SK-N-MC (cell line): ENCODE measurements at regions not wholly inside any gene's neighbourhood (a gene's known extent, or its start where the extent isn't known, plus 50 kb on each side); places are given as distances from the start of the nearest gene placed in this dataset.

ENCODE experiments used
- DNase-seq: peaks from one replicate; pipeline ENCODE4 v3.0.0-alpha.2; 2011; ENCODE audit warnings: low read depth, low spot score
- H3K27ac ChIP-seq: fragments of 200-600 bp; sonication (generic); 2 replicates; pipeline ENCODE4 v1.5.1; 2016; ENCODE audit warnings: mixed run types
- H3K36me3 ChIP-seq: fragments of 200-600 bp; sonication (generic); 2 replicates; pipeline ENCODE4 v1.6.1; 2017; ENCODE audit warnings: antibody characterized with exemption, low read length, mixed read lengths; ENCODE audit not compliant: insufficient read depth
- H3K4me3 ChIP-seq: fragments of 200-600 bp; sonication (generic); 2 replicates; pipeline ENCODE4 v1.5.1; 2016
- H3K9ac ChIP-seq: fragments of 200-600 bp; sonication (generic); 2 replicates; pipeline ENCODE4 v1.8.0; 2017; ENCODE audit warnings: mixed run types, mixed read lengths; ENCODE audit not compliant: insufficient read length
- H3K9me3 ChIP-seq: fragments of 200-600 bp; sonication (generic); 2 replicates; pipeline ENCODE4 v1.6.1; 2017; ENCODE audit warnings: low read depth, mild to moderate bottlenecking, antibody characterized with exemption, low read length, moderate library complexity, mixed read lengths
- EZH2 ChIP-seq: fragments of 200-600 bp; sonication (generic); IDR thresholded peaks from one replicate; pipeline ENCODE4 v1.6.1; 2017; ENCODE audit warnings: antibody characterized with exemption
- FOXP2 ChIP-seq: optimal IDR thresholded peaks from 2 replicates; pipeline ENCODE3; 2011; ENCODE audit warnings: mild to moderate bottlenecking, moderate library complexity; ENCODE audit not compliant: insufficient read depth; ENCODE audit errors: extremely low read length, control extremely low read depth
- POLR2AphosphoS5 ChIP-seq: IDR thresholded peaks from 2 replicates; pipeline ENCODE4 v1.6.1; 2012; ENCODE audit warnings: mild to moderate bottlenecking, low read depth, low read length, borderline replicate concordance

DNA sequence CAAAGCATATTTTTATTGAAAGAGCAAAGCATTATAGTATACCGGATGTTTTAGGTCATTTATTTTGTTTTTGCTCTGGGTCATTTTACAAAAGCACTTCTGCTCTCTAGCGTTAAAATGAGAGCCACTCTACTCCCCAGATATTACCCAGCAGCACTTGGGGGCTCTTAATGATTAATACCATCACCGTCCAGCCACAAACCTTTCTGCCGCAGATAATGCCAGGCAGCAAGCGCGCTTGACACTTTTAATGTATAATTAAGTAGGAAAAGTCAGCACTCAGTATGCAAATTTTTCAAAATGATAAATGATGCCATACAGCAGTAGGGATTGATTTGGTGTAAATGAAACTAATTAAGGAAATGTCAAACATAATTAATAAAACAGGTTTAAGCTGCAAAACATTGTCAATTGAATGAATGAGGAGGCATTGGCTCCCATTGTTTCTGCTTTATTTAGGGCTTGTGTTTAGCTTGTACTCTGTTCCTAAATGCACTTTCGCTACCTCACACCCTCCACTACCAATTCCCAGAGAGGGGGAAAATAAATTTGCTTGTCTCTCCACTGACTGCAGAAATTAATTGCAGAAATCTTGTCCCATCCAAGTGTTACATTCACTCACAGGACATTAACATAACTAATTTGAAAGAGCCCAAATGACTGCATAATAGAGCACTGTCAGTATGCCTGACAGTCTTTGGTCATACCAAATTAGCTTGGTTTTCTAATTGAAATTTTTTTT is 358.8 kb upstream of the ARRDC3 start:
- H3K9me3 ChIP-seq: no peaks in the 10 kb centered on the region
- no peak overlapping the region for H3K9ac ChIP-seq
- DNase-seq: no peak
- H3K27ac ChIP-seq: no peak overlapping the region
- no peaks in the 10 kb centered on the region for H3K36me3 ChIP-seq
- no peak overlapping the region for H3K4me3 ChIP-seq
- TF ChIP-seq EZH2: no peak
- no peak for TF ChIP-seq FOXP2
- no peak for TF ChIP-seq POLR2AphosphoS5

- no peak overlapping the region for H3K9ac ChIP-seq
- no peak overlapping the region for H3K27ac ChIP-seq
- H3K36me3 ChIP-seq: no peaks in the 10 kb centered on the region
- TF ChIP-seq EZH2 (no peak), POLR2AphosphoS5 (no peak), FOXP2 (no peak)
- no peak overlapping the region for H3K4me3 ChIP-seq
- no peak for DNase-seq
- no peaks in the 10 kb centered on the region for H3K9me3 ChIP-seq
These were observed 346.9 kb upstream of the ARRDC3 start for GRCh38 chr5:91730026-91730425.

GRCh38 chr5:91727463-91727862 is 344.3 kb upstream of the ARRDC3 start:
- DNase-seq: no peak
- no peak overlapping the region for H3K9ac ChIP-seq

DNA sequence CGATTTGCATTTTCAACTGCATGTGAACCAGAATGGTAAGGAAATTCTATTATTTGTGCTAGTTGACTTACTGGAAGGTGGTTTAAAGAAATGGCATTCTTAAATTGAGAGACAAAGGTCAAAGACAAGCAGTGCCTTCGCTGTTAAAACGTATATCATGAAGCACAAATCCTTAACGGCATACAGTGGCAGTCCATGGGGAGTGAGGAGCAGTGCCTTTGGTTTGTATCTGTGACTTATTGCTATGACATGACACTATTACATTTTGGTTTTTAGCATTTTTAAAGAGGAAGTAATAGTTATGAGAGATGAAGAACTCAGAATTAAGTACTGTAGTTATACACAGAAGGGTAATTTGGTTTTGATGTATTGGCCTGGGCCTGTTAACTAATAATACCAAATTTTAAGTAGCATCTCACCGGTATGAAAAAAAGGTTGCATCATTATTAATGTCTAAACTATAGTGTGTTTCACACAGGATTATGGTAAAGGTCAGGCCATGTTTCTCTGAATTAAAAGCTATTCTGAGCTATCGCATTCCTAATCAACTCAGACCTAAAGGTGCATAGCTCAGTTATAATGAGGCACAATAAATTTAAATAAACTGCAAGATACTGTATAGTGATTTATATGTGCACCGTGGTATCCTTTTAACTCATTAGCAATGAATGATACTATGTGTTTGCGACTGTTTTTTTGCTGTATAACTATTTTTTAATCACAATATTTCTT is 339.8 kb upstream of the ARRDC3 start:
- no peak overlapping the region for H3K4me3 ChIP-seq
- no peak for TF ChIP-seq FOXP2
- no peak for TF ChIP-seq EZH2
- no peak for TF ChIP-seq POLR2AphosphoS5

More at GRCh38 chr5:91727463-91727862, 344.3 kb upstream of the ARRDC3 start:
- H3K9me3 ChIP-seq: no peaks in the 10 kb centered on the region
- no peak overlapping the region for H3K27ac ChIP-seq
- H3K36me3 ChIP-seq: no peaks in the 10 kb centered on the region
- no peak overlapping the region for H3K4me3 ChIP-seq
- TF ChIP-seq FOXP2 (no peak), EZH2 (no peak), POLR2AphosphoS5 (no peak)

GRCh38 chr5:91712718-91713117 is 329.6 kb upstream of the ARRDC3 start:
- H3K9me3 ChIP-seq: no peaks in the 10 kb centered on the region; the same call in 1 of the 2 replicates
- no peaks in the 10 kb centered on the region for H3K36me3 ChIP-seq
- H3K9ac ChIP-seq: no peak overlapping the region
- H3K4me3 ChIP-seq: no peak overlapping the region
- DNase-seq: no peak
- H3K27ac ChIP-seq: no peak overlapping the region
- TF ChIP-seq FOXP2: no peak
- no peak for TF ChIP-seq POLR2AphosphoS5
- no peak for TF ChIP-seq EZH2

More for the DNA sequence above, 339.8 kb upstream of the ARRDC3 start:
- peak overlapping the region; percentile 63 for H3K27ac ChIP-seq
- no peaks in the 10 kb centered on the region for H3K9me3 ChIP-seq
- no peak overlapping the region for H3K9ac ChIP-seq
- DNase-seq: no peak
- no peaks in the 10 kb centered on the region for H3K36me3 ChIP-seq

- DNase-seq: no peak
- no peak for TF ChIP-seq POLR2AphosphoS5
- Histone ChIP-seq H3K4me3 (no peak overlapping the region), H3K9ac (no peak overlapping the region), H3K27ac (peak overlapping the region; percentile 90), H3K36me3 (no peaks in the 10 kb centered on the region), H3K9me3 (no peaks in the 10 kb centered on the region; the same call in 1 of the 2 replicates)
These were observed 324.4 kb upstream of the ARRDC3 start for GRCh38 chr5:91707521-91707841.

- Histone ChIP-seq H3K36me3 (no peaks in the 10 kb centered on the region), H3K4me3 (no peak overlapping the region), H3K9me3 (no peaks in the 10 kb centered on the region; the same call in 1 of the 2 replicates), H3K27ac (peak overlapping the region; percentile 90), H3K9ac (no peak overlapping the region)
- TF ChIP-seq EZH2: no peak
- no peak for TF ChIP-seq FOXP2
- TF ChIP-seq POLR2AphosphoS5: no peak
- DNase-seq: peak; percentile 34
These were observed 323.8 kb upstream of the ARRDC3 start for GRCh38 chr5:91706785-91707520.

DNA sequence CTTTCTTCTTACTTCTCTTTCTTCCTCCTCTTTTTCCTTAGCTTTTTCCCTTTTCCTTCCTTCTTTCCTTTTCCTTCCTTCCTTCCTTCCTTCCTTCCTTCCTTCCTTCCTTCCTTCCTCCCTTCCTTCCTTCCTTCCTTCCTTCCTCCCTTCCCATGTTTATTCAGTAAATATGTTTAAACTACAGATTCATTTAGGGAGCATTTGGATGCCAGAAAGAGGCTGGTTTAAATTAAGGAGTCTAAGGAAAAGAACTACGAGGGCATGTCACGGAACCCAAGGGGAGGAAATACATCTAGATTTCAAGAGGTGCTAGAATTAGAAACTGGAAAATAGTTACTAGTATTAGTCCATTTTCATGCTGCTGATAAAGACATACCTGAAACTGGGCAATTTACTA is 320.0 kb upstream of the ARRDC3 start:
- Histone ChIP-seq H3K9ac (peak overlapping the region; percentile 4), H3K9me3 (no peaks in the 10 kb centered on the region; the same call in 1 of the 2 replicates), H3K27ac (peak overlapping the region; percentile 98), H3K4me3 (no peak overlapping the region), H3K36me3 (no peaks in the 10 kb centered on the region)
- peak; percentile 93 for DNase-seq
- TF ChIP-seq POLR2AphosphoS5: peak; percentile 51; the same call in 1 of the 2 replicates
- TF ChIP-seq EZH2: no peak
